HEK293 (cell line): ENCODE measurements at regions not wholly inside any gene's neighbourhood (a gene's known extent, or its start where the extent isn't known, plus 50 kb on each side); places are given as distances from the start of the nearest gene placed in this dataset.

Experiments
- CTCF ChIA-PET: fragments of 350-600 bp; formaldehyde crosslinking; extraction: SDS; loops from one replicate; lab custom pipeline; 2021; ENCODE audit warnings: antibody characterized with exemption; lab: Yijun Ruan, JAX
- POLR2A ChIA-PET: fragments of 300-600 bp; formaldehyde crosslinking; extraction: SDS; loops from one replicate; lab custom pipeline; 2020; ENCODE audit warnings: antibody characterized with exemption, inconsistent platforms; lab: Yijun Ruan, JAX
- H3K27ac ChIP-seq: fragments of 200-500 bp; sonication (Bioruptor generic); 2 replicates; pipeline ENCODE4 v1.5.1; 2014; ENCODE audit warnings: low read depth, low read length, control low read depth, inconsistent platforms; ENCODE audit errors: extremely low read depth
- H3K36me3 ChIP-seq, 2 experiments: fragments of 200-500 bp in 1 of 2; sonication (Bioruptor generic) in 1 of 2; 1 replicate in 1 of 2; 2 replicates in 1 of 2; pipeline ENCODE4 v1.5.1; 2014 to 2017; ENCODE audit warnings: inconsistent platforms in 2 of 2, low read length in 2 of 2; ENCODE audit not compliant: control insufficient read depth in 2 of 2, insufficient read depth in 1 of 2
- H3K4me1 ChIP-seq: fragments of 200-500 bp; sonication (Bioruptor generic); 2 replicates; pipeline ENCODE4 v1.5.1; 2014; ENCODE audit warnings: mild to moderate bottlenecking, low read length, inconsistent platforms; ENCODE audit not compliant: control insufficient read depth, insufficient read depth
- H3K4me3 ChIP-seq: 2 replicates; pipeline ENCODE4 v1.5.1; 2011; ENCODE audit warnings: low read depth, mild to moderate bottlenecking, control low read depth, low read length, moderate library complexity
- H3K9me3 ChIP-seq: fragments of 200-500 bp; sonication (Bioruptor generic); 2 replicates; pipeline ENCODE4 v1.5.1; 2014; ENCODE audit warnings: low read depth, low read length, inconsistent platforms; ENCODE audit not compliant: control insufficient read depth, insufficient read depth
- GFI1B ChIP-seq: fragments of 450-650 bp; formaldehyde crosslinking; IDR thresholded peaks from 2 replicates; pipeline ENCODE4 v1.5.1; 2016; ENCODE audit warnings: missing biosample characterization, missing genetic modification characterization
- HOXD13 ChIP-seq: sonication (generic); formaldehyde crosslinking; IDR thresholded peaks from 2 replicates; pipeline ENCODE4 v1.8.0; 2022; ENCODE audit warnings: missing genetic modification reagents, borderline replicate concordance
- KLF16 ChIP-seq: fragments of 450-650 bp; formaldehyde crosslinking; IDR thresholded peaks from 2 replicates; pipeline ENCODE4 v1.5.1; 2017; ENCODE audit warnings: missing biosample characterization, missing genetic modification characterization
- KLF8 ChIP-seq: fragments of 450-650 bp; formaldehyde crosslinking; IDR thresholded peaks from 2 replicates; pipeline ENCODE4 v1.5.1; 2016; ENCODE audit warnings: missing biosample characterization, missing genetic modification characterization
- REPIN1 ChIP-seq: fragments of 450-650 bp; formaldehyde crosslinking; IDR thresholded peaks from 2 replicates; pipeline ENCODE4 v1.5.1; 2017; ENCODE audit warnings: missing biosample characterization, missing genetic modification characterization, low read depth
- SCRT1 ChIP-seq: fragments of 450-650 bp; formaldehyde crosslinking; IDR thresholded peaks from 2 replicates; pipeline ENCODE4 v1.5.1; 2016; ENCODE audit warnings: missing biosample characterization, missing genetic modification characterization, borderline replicate concordance
- TCF7L2 ChIP-seq: IDR thresholded peaks from 2 replicates; pipeline ENCODE4 v1.6.1; 2011; ENCODE audit warnings: low read depth, mild to moderate bottlenecking, inconsistent platforms, low read length, moderate library complexity, borderline replicate concordance
- ZBTB17 ChIP-seq: fragments of 450-650 bp; formaldehyde crosslinking; IDR thresholded peaks from 2 replicates; pipeline ENCODE4 v1.5.1; 2016; ENCODE audit warnings: missing biosample characterization, missing genetic modification characterization
- ZBTB20 ChIP-seq: fragments of 450-650 bp; formaldehyde crosslinking; IDR thresholded peaks from 2 replicates; pipeline ENCODE4 v1.5.1; 2016; ENCODE audit warnings: missing biosample characterization, missing genetic modification characterization
- ZFP69B ChIP-seq: fragments of 450-650 bp; formaldehyde crosslinking; IDR thresholded peaks from 2 replicates; pipeline ENCODE4 v1.5.1; 2016; ENCODE audit warnings: missing biosample characterization, missing genetic modification characterization
- ZNF202 ChIP-seq: fragments of 450-650 bp; formaldehyde crosslinking; IDR thresholded peaks from 2 replicates; pipeline ENCODE4 v1.5.1; 2016; ENCODE audit warnings: missing biosample characterization, missing genetic modification characterization, borderline replicate concordance
- ZNF23 ChIP-seq: fragments of 450-650 bp; formaldehyde crosslinking; IDR thresholded peaks from 2 replicates; pipeline ENCODE4 v1.5.1; 2016; ENCODE audit warnings: missing biosample characterization, missing genetic modification characterization, borderline replicate concordance
- ZNF239 ChIP-seq: fragments of 450-650 bp; formaldehyde crosslinking; IDR thresholded peaks from 2 replicates; pipeline ENCODE4 v1.5.1; 2016; ENCODE audit warnings: missing biosample characterization, missing genetic modification characterization
- ZNF549 ChIP-seq: fragments of 450-650 bp; IDR thresholded peaks from 2 replicates; pipeline ENCODE4 v1.5.1; 2018; ENCODE audit warnings: missing biosample characterization, missing genetic modification characterization, mild to moderate bottlenecking, inconsistent platforms, moderate library complexity
- ZNF560 ChIP-seq: fragments of 450-650 bp; formaldehyde crosslinking; IDR thresholded peaks from 2 replicates; pipeline ENCODE4 v1.5.1; 2017; ENCODE audit warnings: missing biosample characterization, missing genetic modification characterization, borderline replicate concordance
- ZNF571 ChIP-seq: fragments of 450-650 bp; formaldehyde crosslinking; IDR thresholded peaks from 2 replicates; pipeline ENCODE4 v1.5.0; 2017; ENCODE audit warnings: missing biosample characterization, missing genetic modification characterization
- ZNF654 ChIP-seq: fragments of 450-650 bp; formaldehyde crosslinking; IDR thresholded peaks from 2 replicates; pipeline ENCODE4 v1.5.1; 2016; ENCODE audit warnings: low read depth, missing biosample characterization, missing genetic modification characterization
- ZNF776 ChIP-seq: fragments of 450-650 bp; formaldehyde crosslinking; IDR thresholded peaks from 2 replicates; pipeline ENCODE4 v1.5.0; 2017; ENCODE audit warnings: missing biosample characterization, missing genetic modification characterization, borderline replicate concordance
- ZSCAN16 ChIP-seq: fragments of 450-650 bp; formaldehyde crosslinking; IDR thresholded peaks from 2 replicates; pipeline ENCODE4 v1.5.1; 2016; ENCODE audit warnings: missing biosample characterization, missing genetic modification characterization
- TF ChIP-seq, protein P1 (sequence below): fragments of 450-650 bp; formaldehyde crosslinking; IDR thresholded peaks from 2 replicates; pipeline ENCODE4 v1.5.1; 2016; ENCODE audit warnings: missing biosample characterization, missing genetic modification characterization
- TF ChIP-seq, protein P2 (sequence below): fragments of 450-650 bp; formaldehyde crosslinking; IDR thresholded peaks from 2 replicates; pipeline ENCODE4 v1.5.1; 2016; ENCODE audit warnings: missing biosample characterization, missing genetic modification characterization
- TF ChIP-seq, protein P3 (sequence below): fragments of 450-650 bp; formaldehyde crosslinking; IDR thresholded peaks from 2 replicates; pipeline ENCODE4 v1.5.1; 2016; ENCODE audit warnings: missing biosample characterization, missing genetic modification characterization
- TF ChIP-seq, protein P4 (sequence below): fragments of 450-650 bp; formaldehyde crosslinking; IDR thresholded peaks from 2 replicates; pipeline ENCODE4 v1.5.1; 2016; ENCODE audit warnings: missing biosample characterization, missing genetic modification characterization, borderline replicate concordance

DNA sequence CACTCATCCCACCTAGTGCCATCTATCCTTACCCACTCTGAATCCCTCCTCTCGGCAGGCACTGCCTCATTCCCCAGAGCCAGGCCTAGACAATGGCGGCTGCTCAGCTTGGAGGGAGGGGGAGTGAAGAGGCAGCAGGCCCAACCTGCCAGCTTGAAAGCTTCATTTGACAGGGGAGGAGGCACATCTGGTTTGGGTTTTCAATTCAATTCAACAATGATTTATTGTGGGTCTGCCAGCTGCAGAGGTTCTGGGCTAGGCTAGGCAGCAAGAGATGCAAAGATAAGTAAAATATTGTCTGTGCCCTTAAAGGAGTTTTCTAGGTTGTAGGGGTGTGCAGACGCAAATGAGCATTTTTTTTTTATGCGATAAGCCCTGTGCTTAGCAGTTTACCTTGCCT is 58.5 kb downstream of the RTL9 start (continued):
- TF ChIP-seq HOXD13 (CRISPR knock-in tag): no peak
- no peak for TF ChIP-seq ZFP69B (tag by site-specific recombination)

DNA sequence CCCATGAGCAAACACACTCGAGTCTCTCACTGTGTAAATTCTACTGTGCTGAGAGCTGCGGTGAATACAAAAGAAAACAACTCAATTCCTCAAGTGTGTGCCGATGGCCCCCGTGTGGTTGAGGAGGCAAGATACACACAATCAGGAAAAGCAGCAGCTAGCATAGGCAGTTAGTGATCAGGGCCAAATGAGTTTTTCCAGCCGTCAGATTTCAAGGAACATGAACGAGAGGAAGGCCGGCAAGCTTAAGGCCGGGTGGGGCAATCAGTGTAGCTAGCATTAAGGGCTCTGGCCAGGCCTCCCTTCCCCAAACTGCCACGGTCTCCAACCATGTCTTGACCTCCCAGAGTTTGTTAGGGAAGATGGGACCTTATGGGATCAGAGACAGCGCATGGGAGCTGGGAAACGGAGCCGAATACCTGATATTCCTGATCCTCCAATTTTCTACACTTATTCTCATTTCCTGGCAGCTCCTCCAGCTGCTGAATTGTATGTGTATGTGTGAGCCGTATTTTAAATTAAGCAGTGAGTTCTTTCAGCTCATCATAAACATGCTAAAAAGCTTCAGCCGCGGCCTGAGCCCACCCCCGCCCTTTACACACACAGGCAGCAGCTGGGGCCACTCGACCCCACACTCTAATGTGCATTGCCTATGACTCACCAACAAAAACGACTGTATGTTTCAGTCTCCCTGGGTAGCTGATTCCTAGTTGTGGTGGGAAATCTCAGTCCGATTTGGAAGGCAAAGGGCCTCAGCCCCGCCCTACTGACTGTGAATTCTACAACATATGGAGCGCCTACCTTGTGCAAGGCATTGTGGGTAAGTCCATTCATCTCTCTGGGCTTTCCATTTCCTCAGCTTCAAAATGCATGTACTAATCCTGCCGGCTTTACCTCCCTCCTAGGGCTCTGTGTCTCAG is 59.9 kb downstream of the RTL9 start:
- no peaks in the 10 kb centered on the region for H3K9me3 ChIP-seq
- POLR2A ChIA-PET: interaction anchor here (1.3 to 1.4 kb wide), 2 partner anchors 9 to 101 kb away, joined by 3 read pairs; partner anchors contain the start of gene AMMECR1
- H3K36me3 ChIP-seq: no peaks in the 10 kb centered on the region
- H3K27ac ChIP-seq: peak overlapping the region; percentile 4; the same call in 1 of the 2 replicates
- TF ChIP-seq ZNF549 (tag by site-specific recombination): no peak
- peak; percentile 45; the same call in 1 of the 2 replicates for TF ChIP-seq ZBTB17 (tag by site-specific recombination)
- TF ChIP-seq KLF16 (tag by site-specific recombination): no peak
- TF ChIP-seq, protein P1, sequence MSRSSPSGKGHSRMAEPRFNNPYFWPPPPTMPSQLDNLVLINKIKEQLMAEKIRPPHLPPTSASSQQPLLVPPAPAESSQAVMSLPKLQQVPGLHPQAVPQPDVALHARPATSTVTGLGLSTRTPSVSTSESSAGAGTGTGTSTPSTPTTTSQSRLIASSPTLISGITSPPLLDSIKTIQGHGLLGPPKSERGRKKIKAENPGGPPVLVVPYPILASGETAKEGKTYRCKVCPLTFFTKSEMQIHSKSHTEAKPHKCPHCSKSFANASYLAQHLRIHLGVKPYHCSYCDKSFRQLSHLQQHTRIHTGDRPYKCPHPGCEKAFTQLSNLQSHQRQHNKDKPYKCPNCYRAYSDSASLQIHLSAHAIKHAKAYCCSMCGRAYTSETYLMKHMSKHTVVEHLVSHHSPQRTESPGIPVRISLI (tag by site-specific recombination): no peak
- no peak for TF ChIP-seq TCF7L2
- TF ChIP-seq, protein P2, sequence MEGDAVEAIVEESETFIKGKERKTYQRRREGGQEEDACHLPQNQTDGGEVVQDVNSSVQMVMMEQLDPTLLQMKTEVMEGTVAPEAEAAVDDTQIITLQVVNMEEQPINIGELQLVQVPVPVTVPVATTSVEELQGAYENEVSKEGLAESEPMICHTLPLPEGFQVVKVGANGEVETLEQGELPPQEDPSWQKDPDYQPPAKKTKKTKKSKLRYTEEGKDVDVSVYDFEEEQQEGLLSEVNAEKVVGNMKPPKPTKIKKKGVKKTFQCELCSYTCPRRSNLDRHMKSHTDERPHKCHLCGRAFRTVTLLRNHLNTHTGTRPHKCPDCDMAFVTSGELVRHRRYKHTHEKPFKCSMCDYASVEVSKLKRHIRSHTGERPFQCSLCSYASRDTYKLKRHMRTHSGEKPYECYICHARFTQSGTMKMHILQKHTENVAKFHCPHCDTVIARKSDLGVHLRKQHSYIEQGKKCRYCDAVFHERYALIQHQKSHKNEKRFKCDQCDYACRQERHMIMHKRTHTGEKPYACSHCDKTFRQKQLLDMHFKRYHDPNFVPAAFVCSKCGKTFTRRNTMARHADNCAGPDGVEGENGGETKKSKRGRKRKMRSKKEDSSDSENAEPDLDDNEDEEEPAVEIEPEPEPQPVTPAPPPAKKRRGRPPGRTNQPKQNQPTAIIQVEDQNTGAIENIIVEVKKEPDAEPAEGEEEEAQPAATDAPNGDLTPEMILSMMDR: peak; percentile 24; the same call in 1 of the 2 replicates
- TF ChIP-seq ZBTB20 (tag by site-specific recombination): peak; percentile 32; the same call in 1 of the 2 replicates
- no peak for TF ChIP-seq ZNF571
- peak; percentile 37 for TF ChIP-seq ZNF654 (tag by site-specific recombination)
- TF ChIP-seq KLF8: no peak
- no peak for TF ChIP-seq ZNF560 (tag by site-specific recombination)
- no peak for TF ChIP-seq ZNF776
- no peak for TF ChIP-seq ZNF23
- no peak for TF ChIP-seq ZSCAN16 (tag by site-specific recombination)
- TF ChIP-seq, protein P3, sequence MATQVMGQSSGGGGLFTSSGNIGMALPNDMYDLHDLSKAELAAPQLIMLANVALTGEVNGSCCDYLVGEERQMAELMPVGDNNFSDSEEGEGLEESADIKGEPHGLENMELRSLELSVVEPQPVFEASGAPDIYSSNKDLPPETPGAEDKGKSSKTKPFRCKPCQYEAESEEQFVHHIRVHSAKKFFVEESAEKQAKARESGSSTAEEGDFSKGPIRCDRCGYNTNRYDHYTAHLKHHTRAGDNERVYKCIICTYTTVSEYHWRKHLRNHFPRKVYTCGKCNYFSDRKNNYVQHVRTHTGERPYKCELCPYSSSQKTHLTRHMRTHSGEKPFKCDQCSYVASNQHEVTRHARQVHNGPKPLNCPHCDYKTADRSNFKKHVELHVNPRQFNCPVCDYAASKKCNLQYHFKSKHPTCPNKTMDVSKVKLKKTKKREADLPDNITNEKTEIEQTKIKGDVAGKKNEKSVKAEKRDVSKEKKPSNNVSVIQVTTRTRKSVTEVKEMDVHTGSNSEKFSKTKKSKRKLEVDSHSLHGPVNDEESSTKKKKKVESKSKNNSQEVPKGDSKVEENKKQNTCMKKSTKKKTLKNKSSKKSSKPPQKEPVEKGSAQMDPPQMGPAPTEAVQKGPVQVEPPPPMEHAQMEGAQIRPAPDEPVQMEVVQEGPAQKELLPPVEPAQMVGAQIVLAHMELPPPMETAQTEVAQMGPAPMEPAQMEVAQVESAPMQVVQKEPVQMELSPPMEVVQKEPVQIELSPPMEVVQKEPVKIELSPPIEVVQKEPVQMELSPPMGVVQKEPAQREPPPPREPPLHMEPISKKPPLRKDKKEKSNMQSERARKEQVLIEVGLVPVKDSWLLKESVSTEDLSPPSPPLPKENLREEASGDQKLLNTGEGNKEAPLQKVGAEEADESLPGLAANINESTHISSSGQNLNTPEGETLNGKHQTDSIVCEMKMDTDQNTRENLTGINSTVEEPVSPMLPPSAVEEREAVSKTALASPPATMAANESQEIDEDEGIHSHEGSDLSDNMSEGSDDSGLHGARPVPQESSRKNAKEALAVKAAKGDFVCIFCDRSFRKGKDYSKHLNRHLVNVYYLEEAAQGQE (tag by site-specific recombination): no peak
- TF ChIP-seq, protein P4, sequence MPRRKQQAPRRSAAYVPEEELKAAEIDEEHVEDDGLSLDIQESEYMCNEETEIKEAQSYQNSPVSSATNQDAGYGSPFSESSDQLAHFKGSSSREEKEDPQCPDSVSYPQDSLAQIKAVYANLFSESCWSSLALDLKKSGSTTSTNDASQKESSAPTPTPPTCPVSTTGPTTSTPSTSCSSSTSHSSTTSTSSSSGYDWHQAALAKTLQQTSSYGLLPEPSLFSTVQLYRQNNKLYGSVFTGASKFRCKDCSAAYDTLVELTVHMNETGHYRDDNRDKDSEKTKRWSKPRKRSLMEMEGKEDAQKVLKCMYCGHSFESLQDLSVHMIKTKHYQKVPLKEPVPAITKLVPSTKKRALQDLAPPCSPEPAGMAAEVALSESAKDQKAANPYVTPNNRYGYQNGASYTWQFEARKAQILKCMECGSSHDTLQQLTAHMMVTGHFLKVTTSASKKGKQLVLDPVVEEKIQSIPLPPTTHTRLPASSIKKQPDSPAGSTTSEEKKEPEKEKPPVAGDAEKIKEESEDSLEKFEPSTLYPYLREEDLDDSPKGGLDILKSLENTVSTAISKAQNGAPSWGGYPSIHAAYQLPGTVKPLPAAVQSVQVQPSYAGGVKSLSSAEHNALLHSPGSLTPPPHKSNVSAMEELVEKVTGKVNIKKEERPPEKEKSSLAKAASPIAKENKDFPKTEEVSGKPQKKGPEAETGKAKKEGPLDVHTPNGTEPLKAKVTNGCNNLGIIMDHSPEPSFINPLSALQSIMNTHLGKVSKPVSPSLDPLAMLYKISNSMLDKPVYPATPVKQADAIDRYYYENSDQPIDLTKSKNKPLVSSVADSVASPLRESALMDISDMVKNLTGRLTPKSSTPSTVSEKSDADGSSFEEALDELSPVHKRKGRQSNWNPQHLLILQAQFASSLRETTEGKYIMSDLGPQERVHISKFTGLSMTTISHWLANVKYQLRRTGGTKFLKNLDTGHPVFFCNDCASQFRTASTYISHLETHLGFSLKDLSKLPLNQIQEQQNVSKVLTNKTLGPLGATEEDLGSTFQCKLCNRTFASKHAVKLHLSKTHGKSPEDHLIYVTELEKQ (tag by site-specific recombination): no peak
- TF ChIP-seq SCRT1: peak; percentile 53; the same call in 1 of the 2 replicates
- TF ChIP-seq REPIN1 (tag by site-specific recombination): no peak
- no peak for TF ChIP-seq ZNF239 (tag by site-specific recombination)
- no peak for TF ChIP-seq ZNF202
- 0 out of 2 replicates have a peak, but pooled peaks have one; percentile 20 for TF ChIP-seq GFI1B (tag by site-specific recombination)
- TF ChIP-seq, all 188 proteins: peak for 6
- CTCF ChIA-PET: interaction anchor here (0.5 to 22.1 kb wide), 9 partner anchors 7 to 532 kb away, joined by 3 to 576 read pairs (median 4); no protein-coding TSS in a partner anchor
- no peak overlapping the region for H3K4me3 ChIP-seq
- H3K4me1 ChIP-seq: no peaks in the 10 kb centered on the region
